ENCODE measurements at regions not wholly inside any gene's neighbourhood (a gene's known extent, or its start where the extent isn't known, plus 50 kb on each side); places are given as distances from the start of the nearest gene placed in this dataset.
"Not testable (repeated sequence)": the region's sequence is repeated elsewhere in the genome, so short reads cannot be mapped to it uniquely, and the experiment has no call there.

GRCh38 chr2:111249806-111250205 lies 129.1 kb downstream of the BCL2L11 start:
- no peak for DNase-seq
- ATAC-seq: no peak
- intact Hi-C loops (cut with micrococcal nuclease): no loop called here

DNA sequence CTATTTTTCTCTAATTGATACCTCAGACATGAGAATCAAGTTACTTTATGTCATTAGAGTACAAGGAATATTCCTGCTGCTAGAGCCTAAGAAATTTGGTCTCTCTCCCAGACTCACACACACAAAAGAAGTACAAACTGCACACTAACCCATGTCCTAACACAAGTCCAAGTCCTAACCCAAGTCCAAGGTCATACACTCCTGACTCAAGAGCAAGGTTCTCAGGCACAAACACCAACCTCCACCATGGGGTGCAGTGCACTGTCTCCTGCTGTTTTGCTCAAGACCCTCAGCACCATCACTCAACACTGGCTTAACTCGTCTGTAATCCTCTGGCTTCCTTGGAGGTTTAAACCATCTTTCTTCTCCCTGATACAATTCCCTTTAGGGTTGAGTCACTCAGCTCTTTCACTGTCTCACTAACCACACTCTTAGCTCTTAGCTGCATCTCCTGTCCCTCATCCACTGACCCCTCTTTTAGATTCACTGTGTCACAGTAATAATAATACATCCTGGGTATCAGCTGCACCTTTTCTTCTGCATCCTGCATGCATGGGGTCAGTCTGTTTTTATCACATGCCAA lies 129.8 kb downstream of the BCL2L11 start:
- intact Hi-C loops (cut with micrococcal nuclease): no loop called here
- ATAC-seq (no peak), DNase-seq (no peak)

DNA sequence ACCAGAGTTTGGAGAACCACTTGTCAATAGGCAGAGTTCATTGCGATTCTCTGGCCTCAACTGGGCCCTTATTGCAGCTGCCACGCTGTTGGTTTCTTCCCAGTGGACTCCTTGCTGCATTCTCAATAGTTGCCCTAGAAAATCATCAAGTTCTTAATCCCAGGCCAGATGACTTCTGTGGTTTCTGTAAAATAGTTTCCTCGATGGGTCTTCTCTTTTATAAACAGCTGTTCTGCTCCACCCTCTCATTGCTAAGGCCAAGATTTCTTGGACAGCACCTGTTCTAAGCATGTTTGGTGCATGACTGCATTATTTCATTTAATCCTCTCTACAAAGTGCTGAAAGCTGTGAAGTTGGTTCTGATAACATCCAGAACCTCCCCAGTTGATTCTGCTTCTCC lies 131.0 kb downstream of the BCL2L11 start:
- DNase-seq (no peak), ATAC-seq (no peak)
- intact Hi-C loops (cut with micrococcal nuclease): no loop called here

DNA sequence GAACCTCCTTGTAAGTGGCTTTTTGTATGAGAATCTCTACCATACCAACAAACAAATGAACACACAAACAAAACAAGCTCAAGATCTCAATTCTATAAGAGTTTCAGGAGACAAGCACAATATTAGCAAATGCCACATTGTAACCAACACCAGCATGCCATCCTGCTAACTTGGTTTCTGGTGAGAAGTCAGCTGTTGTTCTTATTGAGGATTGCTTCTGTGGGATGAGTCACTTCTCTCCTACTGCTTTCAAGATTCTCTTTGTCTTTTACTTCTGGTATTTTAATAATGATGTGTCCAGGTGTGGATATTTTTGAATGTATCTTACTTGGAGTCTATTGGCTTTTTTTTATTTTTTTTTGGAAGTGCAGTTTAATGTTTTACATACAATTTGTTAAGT lies 131.7 kb downstream of the BCL2L11 start:
- ATAC-seq (no peak), DNase-seq (no peak)

GRCh38 chr2:111254916-111255315 lies 134.2 kb downstream of the BCL2L11 start:
- intact Hi-C loops (cut with micrococcal nuclease); DNase-seq; ATAC-seq: not testable (repeated sequence)

More for the DNA sequence above, 131.7 kb downstream of the BCL2L11 start:
- intact Hi-C loops (cut with micrococcal nuclease): no loop called here

GRCh38 chr2:111256628-111257027 lies 135.9 kb downstream of the BCL2L11 start:
- intact Hi-C loops (cut with micrococcal nuclease); ATAC-seq: not testable (repeated sequence)

DNA sequence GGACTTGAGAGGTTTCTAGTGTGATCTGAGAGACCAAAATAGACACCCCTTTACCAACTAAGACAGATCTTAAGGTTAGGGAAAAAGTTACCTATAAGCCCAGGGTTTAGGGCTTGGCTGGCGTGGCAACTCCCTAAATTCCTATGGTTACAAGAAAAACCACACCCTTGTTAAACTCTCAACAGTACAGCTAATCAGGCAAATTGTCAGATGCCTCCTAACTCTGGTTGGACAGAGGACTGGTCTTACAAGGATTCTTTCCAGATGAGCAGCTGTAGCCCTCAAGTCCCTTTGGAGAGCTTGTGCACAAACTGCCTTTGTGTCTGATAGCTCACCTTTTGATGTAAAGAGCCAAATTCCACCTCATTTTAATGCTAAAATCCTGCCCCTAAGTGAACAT lies 136.9 kb downstream of the BCL2L11 start:
- intact Hi-C loops (cut with micrococcal nuclease); ATAC-seq; DNase-seq: not testable (repeated sequence)

More at GRCh38 chr2:111256628-111257027, 135.9 kb downstream of the BCL2L11 start:
- not testable (repeated sequence) for DNase-seq

- not testable (repeated sequence) for DNase-seq, ATAC-seq
Measured at GRCh38 chr2:111258318-111258717, 137.6 kb downstream of the BCL2L11 start.

GRCh38 chr2:111262627-111263379 lies 142.1 kb downstream of the BCL2L11 start:
- DNase-seq; intact Hi-C loops (cut with micrococcal nuclease); ATAC-seq: not testable (repeated sequence)

More at GRCh38 chr2:111258318-111258717, 137.6 kb downstream of the BCL2L11 start:
- intact Hi-C loops (cut with micrococcal nuclease): not testable (repeated sequence)

GRCh38 chr2:111263380-111264017 lies 142.8 kb downstream of the BCL2L11 start:
- ATAC-seq; DNase-seq; intact Hi-C loops (cut with micrococcal nuclease): not testable (repeated sequence)

DNA sequence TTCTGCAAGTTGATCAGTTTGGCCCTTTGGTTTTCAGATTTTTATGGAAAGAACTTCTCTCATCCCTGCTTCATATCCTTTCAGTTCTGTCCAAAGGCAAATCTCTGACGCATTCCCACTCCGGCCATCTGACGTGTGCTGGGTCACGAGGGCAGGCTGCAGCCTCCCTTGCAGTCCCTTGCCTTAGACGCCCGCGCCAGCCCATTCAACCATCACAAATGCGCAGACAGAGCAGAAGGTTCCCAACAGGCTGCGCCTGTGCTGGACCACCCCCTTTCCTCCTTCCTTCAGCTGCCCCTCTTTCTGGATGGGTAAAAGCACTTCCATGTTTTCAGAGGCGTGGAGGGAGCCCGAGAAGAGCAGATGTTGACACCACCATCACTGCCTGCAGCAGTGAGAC lies 144.2 kb downstream of the BCL2L11 start:
- intact Hi-C loops (cut with micrococcal nuclease); ATAC-seq: not testable (repeated sequence)
- DNase-seq: peak; percentile 33

- ATAC-seq; DNase-seq; intact Hi-C loops (cut with micrococcal nuclease): not testable (repeated sequence)
Measured at GRCh38 chr2:111266556-111266955, 145.8 kb downstream of the BCL2L11 start.

- intact Hi-C loops (cut with micrococcal nuclease): not testable (repeated sequence)
- peak; percentile 88 for DNase-seq
- ATAC-seq: peak; percentile 98
Measured at GRCh38 chr2:111267038-111267437, 146.3 kb downstream of the BCL2L11 start.

DNA sequence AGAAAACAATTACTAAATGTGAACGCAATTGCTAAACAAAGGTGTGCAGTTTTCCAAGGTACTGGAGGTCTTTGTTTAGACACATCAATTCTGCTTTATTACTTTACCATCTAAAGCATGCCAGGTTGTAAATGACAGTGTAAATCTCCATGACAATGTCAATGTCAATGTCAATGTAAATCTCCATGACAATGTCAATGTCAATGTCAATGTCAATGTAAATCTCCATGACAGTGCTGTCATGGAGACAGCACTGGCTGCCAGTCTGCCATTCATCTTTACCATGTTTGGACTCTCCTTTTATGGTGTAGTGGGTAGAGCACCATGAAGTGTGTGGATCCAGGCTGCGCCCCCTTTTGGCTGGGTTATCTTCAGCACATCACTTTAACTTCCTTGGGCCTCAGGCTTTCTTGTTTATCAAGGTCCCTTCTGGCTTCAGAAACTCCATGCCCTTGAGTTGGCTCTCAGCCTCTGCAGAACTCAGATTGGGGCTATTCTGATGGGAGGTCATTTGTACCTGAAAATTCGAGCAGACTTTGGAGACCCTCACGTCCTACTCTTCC lies 149.1 kb downstream of the BCL2L11 start:
- ATAC-seq; DNase-seq; intact Hi-C loops (cut with micrococcal nuclease): not testable (repeated sequence)

- intact Hi-C loops (cut with micrococcal nuclease): not testable (repeated sequence)
- ATAC-seq: peak; percentile 11
Measured at GRCh38 chr2:111270569-111270968, 149.9 kb downstream of the BCL2L11 start.

DNA sequence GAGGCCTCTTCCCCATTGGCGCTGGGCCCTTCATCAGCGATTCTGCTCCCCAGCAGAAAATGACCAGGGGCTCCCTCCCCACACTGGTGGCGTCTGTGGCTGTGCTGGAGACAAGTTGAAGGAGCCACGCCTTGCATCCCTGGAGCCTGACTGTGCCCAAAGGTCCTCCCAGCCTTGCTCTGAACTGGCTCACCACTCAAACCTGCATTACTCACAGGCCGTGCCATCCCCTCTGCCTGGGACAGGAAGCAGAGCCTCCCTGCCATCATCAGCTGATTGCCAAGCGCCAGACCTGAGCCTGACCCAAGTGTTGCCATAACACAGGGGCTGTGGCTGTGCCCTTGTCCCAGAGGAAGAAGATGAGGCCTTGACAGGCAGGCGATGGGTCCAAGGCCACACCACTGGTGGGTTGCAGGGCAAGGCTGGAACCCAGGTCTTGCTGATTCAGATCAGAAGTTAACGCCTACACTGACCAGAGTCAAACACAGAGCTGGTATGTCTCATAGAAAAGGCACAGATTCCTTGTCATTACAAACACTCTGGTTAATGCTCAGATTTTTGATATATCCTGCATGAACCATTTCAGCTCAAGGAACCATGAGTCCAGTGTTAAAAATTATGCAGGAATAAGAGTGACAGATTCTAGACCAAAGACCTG lies 151.1 kb downstream of the BCL2L11 start:
- ATAC-seq; DNase-seq; intact Hi-C loops (cut with micrococcal nuclease): not testable (repeated sequence)

More at GRCh38 chr2:111270569-111270968, 149.9 kb downstream of the BCL2L11 start:
- not testable (repeated sequence) for DNase-seq

DNA sequence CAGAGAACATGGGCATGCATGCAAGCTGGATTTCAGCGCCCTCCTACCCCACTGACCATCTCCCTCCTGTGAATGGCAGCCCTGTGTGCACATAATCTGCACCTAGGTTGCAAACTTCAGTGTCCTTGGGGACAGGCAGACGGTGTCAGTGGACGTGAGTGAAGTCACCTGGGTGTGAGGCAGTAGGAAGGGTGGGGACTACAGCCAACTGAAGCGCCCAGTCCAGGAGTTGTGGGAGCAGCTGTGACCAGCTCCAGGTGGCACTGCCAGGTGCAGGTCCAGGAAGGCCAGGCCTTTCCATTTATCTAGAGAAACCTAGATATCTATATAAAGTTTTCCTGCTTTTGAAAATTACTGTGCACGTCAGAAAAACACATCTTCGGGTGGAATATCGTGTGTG lies 152.3 kb downstream of the BCL2L11 start:
- ATAC-seq; DNase-seq; intact Hi-C loops (cut with micrococcal nuclease): not testable (repeated sequence)

DNA sequence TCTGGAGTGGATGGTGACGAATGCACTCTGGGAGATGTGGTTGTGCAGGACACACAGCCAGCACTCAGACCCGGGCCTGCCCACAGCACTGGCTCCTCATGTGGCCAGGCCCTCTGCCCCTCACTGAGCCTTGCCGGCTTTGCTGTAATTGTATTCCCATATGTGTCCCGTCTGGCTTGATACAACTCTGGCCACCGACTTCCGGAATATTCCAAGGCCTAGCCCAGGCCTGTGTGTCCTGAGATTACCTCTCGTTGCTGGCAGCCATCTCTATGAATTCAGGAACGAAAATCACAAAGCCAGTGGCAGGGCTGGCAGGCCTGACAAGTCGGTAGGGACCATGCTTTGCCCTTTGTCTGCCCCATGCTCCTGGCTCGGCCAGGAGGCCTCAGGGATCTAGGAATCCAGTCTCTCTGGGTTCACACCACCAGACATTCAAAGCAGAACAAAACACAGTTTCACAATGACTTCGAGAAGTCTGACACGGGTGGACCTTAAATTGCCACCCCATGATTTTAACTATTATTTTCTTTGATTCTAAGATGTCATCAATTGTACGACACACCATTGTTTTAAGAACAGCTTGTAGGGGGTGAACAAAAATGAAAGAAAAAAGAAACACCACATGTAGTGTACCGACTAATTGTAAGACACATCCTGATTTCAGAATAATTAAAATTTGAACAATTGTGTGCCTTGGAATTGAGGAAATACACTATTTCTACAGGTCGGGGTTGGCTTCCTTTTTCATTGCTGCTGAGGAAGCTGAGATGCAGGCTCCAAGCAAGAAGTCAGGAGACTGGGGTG lies 154.5 kb downstream of the BCL2L11 start:
- intact Hi-C loops (cut with micrococcal nuclease): not testable (repeated sequence)
- peak; percentile 30 for DNase-seq
- peak; percentile 77 for ATAC-seq

All from left ventricle myocardium superior (tissue), 1 donor.